HK-2 (cell line): ENCODE measurements at regions not wholly inside any gene's neighbourhood (a gene's known extent, or its start where the extent isn't known, plus 50 kb on each side); places are given as distances from the start of the nearest gene placed in this dataset.

Experiments used
- DNase-seq: peaks from one replicate; pipeline ENCODE4 v3.0.0-alpha.2; 2018; ENCODE audit not compliant: unreplicated experiment

GRCh38 chr2:60657673-60658072 is 98.4 kb upstream of the PAPOLG start:
- DNase-seq: no peak

- DNase-seq: no peak
These were observed 97.0 kb upstream of the PAPOLG start for GRCh38 chr2:60659026-60659425.

GRCh38 chr2:60661073-60661738 is 94.9 kb upstream of the PAPOLG start:
- DNase-seq: no peak

- DNase-seq: no peak
These were observed 93.3 kb upstream of the PAPOLG start for GRCh38 chr2:60662781-60663180.

- no peak for DNase-seq
These were observed 84.1 kb upstream of the PAPOLG start for GRCh38 chr2:60671966-60672365.

- peak; percentile 76 for DNase-seq
These were observed 81.4 kb upstream of the PAPOLG start for GRCh38 chr2:60674524-60675165.

- DNase-seq: no peak
These were observed 80.8 kb upstream of the PAPOLG start for GRCh38 chr2:60675301-60675700.

- no peak for DNase-seq
These were observed 79.2 kb upstream of the PAPOLG start for GRCh38 chr2:60676706-60677330.

- no peak for DNase-seq
These were observed 78.7 kb upstream of the PAPOLG start for GRCh38 chr2:60677356-60677755.

- no peak for DNase-seq
These were observed 77.5 kb upstream of the PAPOLG start for GRCh38 chr2:60678551-60678950.

GRCh38 chr2:60679036-60679780 is 76.9 kb upstream of the PAPOLG start:
- no peak for DNase-seq

GRCh38 chr2:60693551-60693950 is 62.5 kb upstream of the PAPOLG start:
- DNase-seq: no peak

- no peak for DNase-seq
These were observed 60.3 kb upstream of the PAPOLG start for GRCh38 chr2:60695793-60696192.

GRCh38 chr2:60699617-60700016 is 56.5 kb upstream of the PAPOLG start:
- no peak for DNase-seq

GRCh38 chr2:60706021-60706420 is 50.0 kb upstream of the PAPOLG start:
- no peak for DNase-seq
